ENCODE measurements at regions not wholly inside any gene's neighbourhood (a gene's known extent, or its start where the extent isn't known, plus 50 kb on each side); places are given as distances from the start of the nearest gene placed in this dataset.

DNA sequence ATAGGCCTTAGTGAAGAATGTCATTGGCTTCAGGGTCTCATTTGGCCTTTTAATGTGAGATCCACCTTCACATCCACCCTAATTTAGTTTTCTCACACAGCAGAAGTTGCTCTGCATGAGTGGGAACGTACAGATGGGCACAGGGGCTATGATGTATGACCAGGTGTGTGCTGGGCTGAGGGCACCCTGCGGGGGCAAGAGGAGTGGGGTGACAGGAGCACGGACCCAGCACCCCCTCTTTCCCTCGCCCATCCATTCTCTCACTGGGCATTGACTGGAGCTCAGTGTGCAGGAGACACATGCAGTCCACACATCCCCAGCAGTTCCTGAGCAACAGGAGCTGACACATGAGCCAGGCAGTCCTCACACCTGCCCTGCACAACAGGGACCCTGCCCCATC is 95.1 kb upstream of the PPP2R2D start:
- CTCF ChIA-PET, result no interaction called here
- ATAC-seq (ENCODE audit: poor library complexity) (no peak), DNase-seq (no peak)

DNA sequence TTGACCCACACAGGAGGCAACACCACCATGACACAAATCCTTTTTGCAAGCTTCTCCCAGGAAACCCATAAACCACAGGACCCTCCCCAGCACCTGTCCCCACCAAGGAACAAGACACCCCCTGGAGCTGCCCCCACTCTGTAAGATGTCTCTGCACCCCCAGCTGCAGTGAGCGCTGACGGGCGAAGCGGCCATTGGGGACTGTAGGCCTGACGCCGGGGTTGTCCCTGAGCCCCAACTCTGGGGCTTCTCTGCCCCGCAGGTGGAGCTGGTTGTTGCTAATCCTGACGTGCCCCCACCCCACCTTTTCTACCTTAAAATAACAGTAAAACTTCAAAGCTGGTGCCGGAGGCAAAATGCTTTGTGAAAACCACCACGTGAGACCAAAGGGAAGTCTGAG is 94.7 kb upstream of the PPP2R2D start:
- intact Hi-C loops (cut with DNase I, micrococcal nuclease), result no loop called here
- Mint-ChIP-seq H3K4me1 (ENCODE audit: low read depth) (no peaks in the 10 kb centered on the region), H3K27me3 (peaks cover 13% of the 10 kb centered on the region), H3K36me3 (ENCODE audit: low read depth) (no peaks in the 10 kb centered on the region), H3K9me3 (no peaks in the 10 kb centered on the region), H3K27ac (no peak overlapping the region), H3K4me3 (no peak overlapping the region)
- no peak overlapping the region for H3K27ac ChIP-seq (ENCODE audit: low read depth in 1 of 2, low read length in 2 of 2)
- no peak for DNase-seq
- no peak for ATAC-seq (ENCODE audit: poor library complexity)
- no peaks in the 10 kb centered on the region for H3K9me3 ChIP-seq (ENCODE audit: control insufficient read depth in 1 of 2, insufficient read depth in 1 of 2, low read length in 2 of 2)
- TF ChIP-seq, protein P1, sequence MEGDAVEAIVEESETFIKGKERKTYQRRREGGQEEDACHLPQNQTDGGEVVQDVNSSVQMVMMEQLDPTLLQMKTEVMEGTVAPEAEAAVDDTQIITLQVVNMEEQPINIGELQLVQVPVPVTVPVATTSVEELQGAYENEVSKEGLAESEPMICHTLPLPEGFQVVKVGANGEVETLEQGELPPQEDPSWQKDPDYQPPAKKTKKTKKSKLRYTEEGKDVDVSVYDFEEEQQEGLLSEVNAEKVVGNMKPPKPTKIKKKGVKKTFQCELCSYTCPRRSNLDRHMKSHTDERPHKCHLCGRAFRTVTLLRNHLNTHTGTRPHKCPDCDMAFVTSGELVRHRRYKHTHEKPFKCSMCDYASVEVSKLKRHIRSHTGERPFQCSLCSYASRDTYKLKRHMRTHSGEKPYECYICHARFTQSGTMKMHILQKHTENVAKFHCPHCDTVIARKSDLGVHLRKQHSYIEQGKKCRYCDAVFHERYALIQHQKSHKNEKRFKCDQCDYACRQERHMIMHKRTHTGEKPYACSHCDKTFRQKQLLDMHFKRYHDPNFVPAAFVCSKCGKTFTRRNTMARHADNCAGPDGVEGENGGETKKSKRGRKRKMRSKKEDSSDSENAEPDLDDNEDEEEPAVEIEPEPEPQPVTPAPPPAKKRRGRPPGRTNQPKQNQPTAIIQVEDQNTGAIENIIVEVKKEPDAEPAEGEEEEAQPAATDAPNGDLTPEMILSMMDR (IDR thresholded peaks at IDR 0.05), result no peak
- ChIA-PET CTCF (no interaction called here), POLR2A (no interaction called here)
- H3K4me1 ChIP-seq (ENCODE audit: insufficient read depth, low read length), result no peaks in the 10 kb centered on the region
- H3K27me3 ChIP-seq (ENCODE audit: control insufficient read depth in 1 of 2, insufficient read depth in 2 of 2, low read length in 2 of 2), result peaks cover 0 to 3% of the 10 kb centered on the region in 2 experiments
- no peak overlapping the region for H3K4me3 ChIP-seq (ENCODE audit: low read length)
- H3K36me3 ChIP-seq (ENCODE audit: insufficient read depth, low read length), result no peaks in the 10 kb centered on the region

More for the DNA sequence above, 95.1 kb upstream of the PPP2R2D start:
- Mint-ChIP-seq H3K27ac (no peak overlapping the region), H3K36me3 (ENCODE audit: low read depth) (no peaks in the 10 kb centered on the region), H3K4me3 (no peak overlapping the region), H3K9me3 (no peaks in the 10 kb centered on the region), H3K27me3 (peaks cover 13% of the 10 kb centered on the region), H3K4me1 (ENCODE audit: low read depth) (no peaks in the 10 kb centered on the region)
- H3K4me3 ChIP-seq (ENCODE audit: low read length), result no peak overlapping the region
- POLR2A ChIA-PET, result no interaction called here
- H3K27me3 ChIP-seq (ENCODE audit: control insufficient read depth in 1 of 2, insufficient read depth in 2 of 2, low read length in 2 of 2), result no peaks in the 10 kb centered on the region
- H3K27ac ChIP-seq (ENCODE audit: low read depth in 1 of 2, low read length in 2 of 2), result no peak overlapping the region
- H3K9me3 ChIP-seq (ENCODE audit: control insufficient read depth in 1 of 2, insufficient read depth in 1 of 2, low read length in 2 of 2), result no peaks in the 10 kb centered on the region
- H3K4me1 ChIP-seq (ENCODE audit: insufficient read depth, low read length), result no peaks in the 10 kb centered on the region
- no peaks in the 10 kb centered on the region for H3K36me3 ChIP-seq (ENCODE audit: insufficient read depth, low read length)
- TF ChIP-seq, protein P1 (IDR thresholded peaks at IDR 0.05), result no peak
- intact Hi-C loops (cut with DNase I, micrococcal nuclease), result no loop called here

DNA sequence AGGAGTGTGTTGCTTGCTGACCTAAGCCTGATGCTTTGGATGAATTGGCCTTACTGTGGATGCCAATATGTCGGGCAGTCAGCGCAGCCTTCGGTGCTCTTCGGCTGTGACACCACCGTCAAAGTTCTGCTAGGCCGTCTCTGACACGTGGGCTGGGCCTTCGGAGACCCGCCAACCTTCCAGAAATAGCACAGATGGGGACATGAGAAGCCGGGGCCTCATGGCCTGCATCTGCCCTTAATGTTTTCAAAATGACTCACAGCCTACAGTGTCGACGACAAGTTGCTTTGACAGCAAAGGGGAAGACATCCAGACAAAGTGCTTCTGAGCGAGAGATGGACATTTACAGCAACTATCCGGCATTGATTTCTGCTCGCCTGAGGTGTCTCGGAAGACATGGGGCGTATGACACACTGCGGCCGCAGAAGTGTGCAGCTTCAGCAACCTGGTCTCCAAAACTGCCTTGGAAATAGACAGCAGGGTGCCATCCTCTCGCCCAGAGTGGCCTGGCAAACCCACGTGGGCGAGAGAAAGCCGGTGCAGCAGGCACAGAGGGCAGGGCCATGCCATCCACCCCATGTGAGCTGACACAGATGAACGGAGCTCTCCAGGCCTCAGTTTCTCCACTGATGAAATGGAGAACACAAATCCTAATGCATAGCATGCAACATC is 94.0 kb upstream of the PPP2R2D start:
- POLR2A ChIA-PET, result no interaction called here
- peaks cover 13% of the 10 kb centered on the region for H3K27me3 Mint-ChIP-seq
- DNase-seq (no peak), ATAC-seq (ENCODE audit: poor library complexity) (no peak)
- intact Hi-C loops (cut with DNase I, micrococcal nuclease), result no loop called here
- no peaks in the 10 kb centered on the region for H3K9me3 ChIP-seq (ENCODE audit: control insufficient read depth in 1 of 2, insufficient read depth in 1 of 2, low read length in 2 of 2)
- H3K4me1 Mint-ChIP-seq (ENCODE audit: low read depth), result no peaks in the 10 kb centered on the region
- TF ChIP-seq, protein P1 (IDR thresholded peaks at IDR 0.05), result no peak
- H3K27ac Mint-ChIP-seq, result no peak overlapping the region
- no peaks in the 10 kb centered on the region for H3K36me3 Mint-ChIP-seq (ENCODE audit: low read depth)
- CTCF ChIA-PET, result no interaction called here
- H3K4me1 ChIP-seq (ENCODE audit: insufficient read depth, low read length), result no peaks in the 10 kb centered on the region
- H3K9me3 Mint-ChIP-seq, result no peaks in the 10 kb centered on the region
- no peak overlapping the region for H3K4me3 ChIP-seq (ENCODE audit: low read length)
- H3K4me3 Mint-ChIP-seq, result no peak overlapping the region
- H3K27ac ChIP-seq (ENCODE audit: low read depth in 1 of 2, low read length in 2 of 2), result no peak overlapping the region
- H3K36me3 ChIP-seq (ENCODE audit: insufficient read depth, low read length), result no peaks in the 10 kb centered on the region
- H3K27me3 ChIP-seq (ENCODE audit: control insufficient read depth in 1 of 2, insufficient read depth in 2 of 2, low read length in 2 of 2), result peaks cover 0 to 5% of the 10 kb centered on the region in 2 experiments
